Stimulated activated CD8-positive, alpha-beta memory T cell treated with anti-CD3 and anti-CD28 coated beads, Interleukin-7, amount 100 ng/mL, for 1 hour (primary cell): ENCODE measurements at regions not wholly inside any gene's neighbourhood (a gene's known extent, or its start where the extent isn't known, plus 50 kb on each side); places are given as distances from the start of the nearest gene placed in this dataset.

Experiments
- DNase-seq, 2 donors: peaks; one replicate each; pipeline ENCODE4 v3.0.0-alpha.2; 2020; ENCODE audit warnings: low read depth in 2 of 2

GRCh38 chrX:39140581-39140980, 339.3 kb downstream of the MID1IP1 start:
- no peak for DNase-seq

DNA sequence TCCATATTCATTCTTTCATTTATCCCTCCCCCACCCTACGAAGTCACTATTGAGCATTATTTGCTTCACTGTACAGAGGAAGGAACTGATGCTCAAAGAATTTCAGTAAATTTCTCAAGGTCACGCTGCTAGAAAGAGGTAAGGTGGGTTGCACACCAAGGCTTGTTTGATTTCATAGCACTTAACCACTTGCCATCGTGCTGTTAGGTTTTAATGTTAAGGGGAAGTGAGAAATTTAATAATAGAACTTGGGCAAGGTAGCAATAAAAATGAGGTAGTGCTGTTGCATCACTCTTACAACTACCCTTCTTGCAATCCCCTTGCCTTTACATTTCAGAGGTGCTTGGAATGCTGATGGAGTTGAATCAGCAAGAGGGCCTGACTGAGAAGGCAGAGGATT, 343.1 kb downstream of the MID1IP1 start:
- no peak for DNase-seq

DNA sequence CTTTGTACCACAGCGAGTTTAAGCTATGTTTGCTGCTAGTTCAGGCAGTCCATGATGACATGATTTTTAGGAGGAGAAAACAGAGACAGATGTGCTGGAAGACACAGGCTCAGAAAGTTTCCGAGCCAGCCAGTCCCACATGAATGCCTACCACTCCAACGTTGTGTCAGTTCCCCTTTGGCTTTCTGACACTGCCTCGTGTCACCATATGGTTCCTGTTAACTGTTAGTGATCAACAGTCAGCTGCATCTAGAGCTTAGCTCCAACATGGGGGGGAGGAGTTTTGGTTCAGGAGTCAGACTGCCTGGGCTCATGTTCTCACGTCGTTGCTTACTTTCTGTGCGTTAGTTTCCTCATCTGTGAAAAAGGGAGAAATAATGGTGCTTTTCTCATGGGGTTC, 343.7 kb downstream of the MID1IP1 start:
- DNase-seq, result no peak

DNA sequence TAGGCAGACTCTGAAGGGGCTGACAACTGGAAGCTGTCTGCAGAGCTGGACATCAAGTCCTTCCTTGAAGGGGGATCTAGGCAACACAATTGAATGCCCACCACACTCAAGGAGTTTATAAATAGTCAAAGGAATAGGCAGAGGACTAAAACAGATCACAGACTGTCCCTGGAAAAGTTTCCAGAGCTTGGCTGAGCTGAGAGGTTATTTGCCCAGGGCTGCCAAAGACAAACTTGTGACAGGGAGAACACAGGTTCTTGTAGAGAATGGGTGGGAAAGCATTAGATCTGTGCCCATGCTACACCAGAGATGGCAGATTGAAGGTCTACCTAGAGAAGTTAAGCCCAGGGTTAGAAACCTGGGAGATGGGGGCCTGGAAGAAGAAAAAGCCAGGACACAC, 344.6 kb downstream of the MID1IP1 start:
- no peak for DNase-seq

DNA sequence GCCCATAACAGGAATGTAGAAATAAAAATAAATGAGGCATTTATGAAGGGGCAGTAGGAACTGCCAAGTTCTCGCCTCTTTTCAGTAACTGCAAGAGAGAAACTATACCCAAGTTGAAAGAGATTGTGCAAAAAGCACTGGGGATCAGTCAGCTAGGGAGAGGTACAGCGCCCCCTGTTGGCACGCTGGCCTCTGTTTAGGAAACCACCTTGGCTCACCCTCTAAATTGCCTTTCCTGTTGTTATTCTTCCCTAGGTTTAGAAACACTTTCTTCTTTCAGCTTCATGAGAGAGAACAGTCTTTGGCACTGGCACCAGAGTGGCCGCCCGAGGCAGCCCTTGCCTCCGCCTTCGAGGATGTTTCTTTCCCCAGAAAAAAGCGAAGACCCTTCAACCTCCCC, 348.5 kb downstream of the MID1IP1 start:
- DNase-seq, result peak in 1 of 2 donors; percentile 27

- no peak for DNase-seq
These were observed 349.0 kb downstream of the MID1IP1 start for GRCh38 chrX:39150220-39150619.

GRCh38 chrX:39150621-39151020, 349.4 kb downstream of the MID1IP1 start:
- DNase-seq, result no peak

DNA sequence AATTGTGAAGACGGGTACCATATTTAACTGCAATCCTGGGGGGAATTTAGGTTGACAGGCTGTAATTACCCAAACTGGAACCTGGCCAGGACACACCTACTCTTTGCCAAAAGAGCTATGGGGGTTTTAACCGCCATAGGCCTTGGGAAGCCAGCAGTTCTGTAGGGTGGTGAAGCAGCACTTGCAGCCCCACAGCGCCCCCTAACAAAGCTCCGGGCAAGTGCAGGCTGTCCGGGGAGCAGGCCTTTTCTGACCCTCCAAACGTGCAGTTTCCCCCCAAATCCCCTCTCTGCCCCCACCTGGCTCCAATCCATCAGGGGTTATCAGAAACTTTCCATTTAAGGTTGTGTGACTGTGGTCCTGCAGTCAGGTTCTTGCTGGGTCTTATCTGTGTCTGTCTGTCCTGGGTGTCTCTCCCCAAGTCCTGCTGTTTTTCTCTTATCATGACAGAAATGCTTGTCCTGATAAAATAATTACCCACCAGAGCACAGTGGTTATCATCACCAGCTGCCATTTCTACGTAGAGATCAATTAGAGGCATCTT, 350.9 kb downstream of the MID1IP1 start:
- DNase-seq, result no peak

DNA sequence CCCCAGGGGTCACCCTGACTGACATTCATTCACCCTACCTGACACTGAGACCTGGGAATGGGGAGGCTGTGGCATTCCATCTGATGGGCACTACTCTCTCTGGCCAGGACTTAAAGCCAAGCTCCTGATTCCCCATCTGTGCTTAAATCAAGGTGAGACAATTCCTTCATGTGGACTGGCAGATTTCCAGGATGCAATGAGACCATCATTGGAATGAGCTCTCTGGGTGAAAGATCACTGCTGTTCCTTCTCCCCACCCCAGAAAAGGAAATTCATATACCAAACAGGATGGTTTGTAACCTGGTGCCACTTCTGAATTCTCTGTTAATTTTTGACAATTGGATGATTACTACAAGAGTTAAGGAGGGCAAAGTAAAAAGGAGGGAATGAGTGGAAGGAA, 354.8 kb downstream of the MID1IP1 start:
- DNase-seq, result no peak

DNA sequence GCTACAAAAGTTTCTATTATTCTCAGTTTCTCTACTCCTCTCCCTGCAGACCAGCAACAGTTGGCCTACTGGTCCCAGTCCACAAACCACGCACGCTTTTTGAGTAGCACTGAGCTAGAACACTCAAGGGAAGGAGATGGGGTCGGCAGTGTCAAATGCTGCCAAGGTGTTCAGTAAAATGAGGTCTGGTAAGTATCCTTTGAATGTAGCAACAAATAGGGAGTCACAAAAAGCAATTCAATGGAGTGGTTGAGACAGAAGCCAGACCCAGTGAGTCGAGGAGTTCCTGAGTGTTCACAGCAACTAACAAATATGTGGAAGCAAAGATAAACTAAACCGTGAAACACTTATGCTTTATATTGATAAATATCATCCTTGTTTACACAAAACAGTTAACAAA, 355.7 kb downstream of the MID1IP1 start:
- DNase-seq, result no peak

DNA sequence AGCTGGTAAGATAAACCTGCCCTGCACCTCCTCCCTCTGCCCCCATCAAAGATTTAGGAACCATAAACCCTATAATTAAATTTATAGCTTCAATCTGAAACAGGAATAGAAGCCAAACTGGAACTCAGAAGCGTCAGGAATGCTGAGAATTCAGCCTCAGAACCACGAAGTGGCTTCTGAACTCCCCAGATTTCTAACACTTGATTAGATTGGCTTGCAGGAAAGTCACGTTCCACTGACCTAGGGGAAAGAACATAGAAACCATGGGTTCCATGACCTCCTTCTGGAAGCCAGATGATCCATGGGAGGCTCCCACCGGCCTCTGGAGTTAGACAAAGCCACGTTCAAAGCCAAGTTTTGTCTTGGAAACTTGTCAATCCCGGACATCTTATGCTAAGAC, 356.5 kb downstream of the MID1IP1 start:
- DNase-seq, result no peak

DNA sequence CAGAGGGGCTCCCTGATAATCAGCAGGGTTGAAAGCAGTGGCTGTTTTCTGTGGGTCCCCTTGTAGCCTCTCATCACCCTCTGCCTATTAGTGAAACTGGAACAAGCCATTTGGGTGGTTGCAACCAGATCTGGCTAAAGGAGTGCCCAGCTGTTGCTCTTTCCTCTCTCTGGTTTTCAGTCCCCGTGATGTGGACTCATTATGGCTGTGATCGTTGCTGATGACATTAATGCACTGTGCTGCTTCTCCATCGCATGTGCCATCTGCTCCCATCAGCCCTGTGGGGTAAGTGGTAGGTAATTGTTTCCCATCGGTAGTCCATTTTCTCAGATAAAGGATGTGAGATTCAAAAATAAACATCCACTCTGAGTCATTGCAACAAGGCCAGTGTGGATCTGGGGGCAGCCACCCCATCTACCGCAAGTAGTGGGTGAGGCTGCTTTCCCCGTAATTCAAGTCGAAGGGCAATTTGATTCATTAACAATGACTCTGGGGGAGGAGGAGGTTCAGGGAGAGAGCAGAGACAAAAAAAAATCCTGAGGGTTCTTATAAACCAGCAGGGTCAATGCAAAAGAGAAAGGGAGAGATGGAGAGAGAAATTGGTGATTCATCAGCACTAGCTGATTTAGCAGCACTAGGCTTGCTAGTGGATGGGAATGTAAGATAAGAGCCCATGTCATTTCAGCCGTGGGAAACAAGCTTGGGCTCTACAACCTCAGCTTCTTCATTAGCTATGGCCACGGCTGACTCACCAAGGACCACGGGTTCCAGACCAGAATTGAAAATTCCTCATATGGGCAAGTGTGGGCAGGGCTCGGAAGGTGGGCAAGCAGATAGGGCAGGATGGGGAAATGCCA, 357.8 kb downstream of the MID1IP1 start:
- no peak for DNase-seq

DNA sequence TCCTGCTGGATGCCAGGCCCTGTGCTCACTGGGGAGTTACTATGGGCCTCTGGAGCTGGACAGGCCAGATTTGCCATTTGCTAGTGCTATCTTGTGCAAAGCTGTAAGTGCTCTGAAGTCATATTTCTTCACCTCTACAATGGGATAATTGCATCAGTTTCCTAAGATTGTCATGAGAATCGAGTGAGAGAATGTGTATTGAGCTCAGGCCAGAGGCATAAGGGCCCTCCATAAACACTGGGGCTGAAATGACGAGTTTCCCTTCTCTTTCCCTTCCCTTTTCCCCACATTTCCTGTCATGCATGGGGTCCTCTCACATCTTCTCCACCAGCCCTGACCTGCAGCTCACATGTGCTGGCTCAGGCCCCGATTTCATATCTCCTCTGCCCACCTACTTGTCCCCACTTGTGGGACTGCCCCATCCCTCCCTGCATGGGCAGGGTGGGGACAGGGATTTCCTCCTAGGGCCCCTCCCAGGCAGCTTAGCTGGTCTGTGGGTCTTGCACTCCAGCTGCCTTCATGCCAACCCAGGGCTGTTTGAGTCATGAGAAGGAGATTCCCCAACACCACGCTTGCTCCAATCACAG, 358.8 kb downstream of the MID1IP1 start:
- no peak for DNase-seq

DNA sequence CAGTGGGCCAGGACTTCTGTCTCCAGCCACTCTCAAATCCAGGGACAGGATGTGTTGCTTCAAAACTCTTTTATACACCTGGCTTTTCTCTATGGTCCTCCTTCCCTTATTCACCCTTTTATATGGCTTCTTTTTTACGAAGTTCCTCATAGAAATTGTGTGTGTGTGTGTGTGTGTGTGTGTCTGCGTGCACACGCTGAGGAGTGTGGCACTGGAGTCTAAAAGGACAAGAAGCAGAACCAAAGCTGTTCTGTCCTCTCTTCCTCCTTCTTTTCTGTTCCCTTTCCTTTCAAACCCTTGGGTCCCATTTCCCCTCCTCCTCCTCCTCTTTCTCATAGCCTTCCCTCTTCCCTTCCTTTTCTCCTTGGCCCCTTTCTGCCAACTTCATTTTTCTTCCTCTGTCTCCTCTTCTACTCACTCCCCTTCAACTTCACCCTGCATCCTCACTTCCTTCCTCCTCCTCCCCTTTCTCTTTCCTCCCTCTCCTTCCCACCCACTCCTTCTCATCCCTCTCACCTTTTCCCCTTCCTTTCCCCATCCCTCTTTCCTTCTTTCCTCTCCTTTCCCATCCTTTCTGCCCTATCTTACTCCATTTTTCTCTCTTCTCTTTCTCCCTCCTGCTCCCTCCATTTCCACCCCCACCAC, 360.5 kb downstream of the MID1IP1 start:
- no peak for DNase-seq

DNA sequence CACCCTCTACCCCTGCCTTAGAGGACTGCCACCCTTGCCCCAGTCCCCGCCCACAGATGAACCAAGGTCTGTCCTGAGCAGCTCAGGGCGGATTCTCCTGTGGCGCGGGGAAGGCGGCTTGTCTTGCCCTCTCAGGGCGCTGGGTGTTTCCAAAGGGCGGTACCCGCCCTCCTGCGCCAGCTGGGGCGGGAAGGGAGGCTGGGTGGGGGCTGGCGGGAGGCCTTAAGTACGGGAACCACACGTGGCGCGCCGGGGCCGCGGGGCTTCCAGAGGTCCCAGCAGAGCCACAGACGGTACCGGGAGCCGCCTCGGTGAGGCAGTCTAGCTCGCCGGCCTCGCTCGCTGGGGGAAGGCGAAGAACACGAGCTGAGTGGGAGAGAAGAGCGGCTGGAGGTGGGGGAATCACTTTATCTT, 361.1 kb downstream of the MID1IP1 start:
- no peak for DNase-seq

GRCh38 chrX:39163581-39164126, 362.4 kb downstream of the MID1IP1 start:
- DNase-seq, result no peak

DNA sequence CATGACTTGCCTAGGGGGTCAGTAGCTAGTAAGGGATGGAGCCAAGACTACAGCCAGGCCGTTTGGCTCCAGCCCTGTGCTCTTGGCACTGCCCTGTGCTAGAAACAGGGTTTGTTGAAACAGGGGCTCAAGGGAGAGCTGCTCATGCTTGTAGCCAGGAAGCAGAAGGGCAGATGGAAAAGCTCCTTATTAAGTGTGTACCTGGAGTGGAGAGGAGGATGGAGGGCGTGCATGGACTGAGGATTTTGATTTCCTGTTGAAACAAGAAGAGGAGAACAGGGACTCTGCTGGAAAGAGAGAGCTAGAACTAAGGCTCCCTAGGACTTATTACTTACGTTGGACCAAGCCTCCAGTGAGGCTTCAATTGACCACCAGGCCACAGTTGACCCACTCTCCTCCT, 363.0 kb downstream of the MID1IP1 start:
- no peak for DNase-seq

- DNase-seq, result no peak
These were observed 363.9 kb downstream of the MID1IP1 start for GRCh38 chrX:39165185-39165584.

GRCh38 chrX:39165773-39166172, 364.5 kb downstream of the MID1IP1 start:
- DNase-seq, result no peak

DNA sequence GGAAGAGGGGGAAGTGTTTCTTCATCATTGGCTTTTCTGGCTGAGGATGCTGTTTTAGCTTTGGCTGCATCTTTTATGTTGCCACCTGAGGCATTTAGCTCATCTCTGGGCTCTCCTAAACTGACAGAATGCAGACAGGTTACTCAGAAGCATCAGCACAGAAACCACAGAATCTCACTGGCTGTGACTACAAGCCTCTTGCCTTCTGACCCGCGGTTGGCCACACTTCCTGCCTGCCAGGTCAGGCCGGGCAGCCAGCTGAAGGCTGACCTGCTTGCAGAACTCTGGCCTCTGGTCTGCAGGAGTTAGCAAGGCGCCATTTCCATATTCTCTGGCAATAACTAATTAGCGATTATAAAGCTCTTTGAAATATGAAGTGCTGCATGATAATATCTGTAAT, 366.5 kb downstream of the MID1IP1 start:
- no peak for DNase-seq

- DNase-seq, result no peak
These were observed 367.4 kb downstream of the MID1IP1 start for GRCh38 chrX:39168609-39169008.

DNA sequence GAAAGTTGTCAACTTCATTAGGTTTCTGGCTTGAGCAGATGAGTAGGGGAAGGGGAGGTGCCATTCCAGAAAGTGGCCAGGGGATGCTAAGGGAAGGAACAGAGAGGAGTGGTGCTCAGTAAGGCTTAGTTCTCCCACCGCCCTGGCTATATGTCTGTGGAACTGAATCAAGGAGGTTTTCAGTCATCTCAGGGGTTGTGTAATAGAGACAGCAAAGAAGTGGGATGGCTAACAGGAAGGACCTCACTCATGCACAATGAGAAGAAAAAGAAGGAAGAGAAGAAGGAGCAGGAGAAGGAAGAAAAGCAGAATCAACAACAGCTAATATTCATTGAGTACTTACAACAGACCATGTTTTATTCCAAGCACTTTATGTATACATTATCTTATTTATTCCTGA, 368.7 kb downstream of the MID1IP1 start:
- DNase-seq, result no peak
